DND-41 (cell line): ENCODE measurements at regions not wholly inside any gene's neighbourhood (a gene's known extent, or its start where the extent isn't known, plus 50 kb on each side); places are given as distances from the start of the nearest gene placed in this dataset.

Source experiments
- ATAC-seq: fragments of 200-7000 bp; cut with Tn5 transposase; 3 replicates; pipeline ENCODE4 v1.9.1; 2021; ENCODE audit warnings: low read depth; ENCODE audit not compliant: insufficient read depth
- DNase-seq: peaks from one replicate; pipeline ENCODE4 v3.0.0-alpha.2; 2020
- H2AFZ ChIP-seq: 2 replicates; pipeline ENCODE4 v1.6.0; 2012; ENCODE audit warnings: low read depth, low read length
- H3K27ac ChIP-seq: 2 replicates; pipeline ENCODE4 v1.5.1; 2012; ENCODE audit warnings: low read length, inconsistent platforms
- H3K27me3 ChIP-seq: fragments of 200-600 bp; sonication (generic); 2 replicates; pipeline ENCODE4 v1.6.0; 2012; ENCODE audit warnings: low read length, mild to moderate bottlenecking, inconsistent platforms; ENCODE audit not compliant: insufficient read depth, poor library complexity
- H3K36me3 ChIP-seq: 2 replicates; pipeline ENCODE4 v1.5.1; 2012; ENCODE audit warnings: low read length, inconsistent platforms; ENCODE audit not compliant: insufficient read depth
- H3K4me1 ChIP-seq: 2 replicates; pipeline ENCODE4 v1.5.1; 2012; ENCODE audit warnings: mild to moderate bottlenecking, low read length; ENCODE audit not compliant: insufficient read depth
- H3K4me2 ChIP-seq: 2 replicates; pipeline ENCODE4 v1.6.0; 2012; ENCODE audit warnings: mild to moderate bottlenecking, moderate library complexity, low read length, inconsistent platforms; ENCODE audit not compliant: insufficient read depth
- H3K4me3 ChIP-seq, 2 experiments: fragments of 200-600 bp in 1 of 2; shearing (Covaris generic) in 1 of 2; 2 replicates each; pipeline ENCODE4 v1.5.1; 2012 to 2016; ENCODE audit warnings: inconsistent platforms in 2 of 2, low read length in 2 of 2, mild to moderate bottlenecking in 2 of 2, low read depth in 1 of 2, moderate library complexity in 1 of 2
- H3K79me2 ChIP-seq: 2 replicates; pipeline ENCODE4 v1.6.0; 2012; ENCODE audit warnings: low read length, inconsistent platforms; ENCODE audit not compliant: insufficient read depth
- H3K9ac ChIP-seq: 2 replicates; pipeline ENCODE4 v1.6.0; 2012; ENCODE audit warnings: low read depth, mild to moderate bottlenecking, inconsistent platforms, low read length, moderate library complexity
- H3K9me3 ChIP-seq: 2 replicates; pipeline ENCODE4 v1.5.1; 2012; ENCODE audit warnings: low read length, moderate library complexity, mild to moderate bottlenecking, inconsistent platforms; ENCODE audit not compliant: insufficient read depth, severe bottlenecking
- H4K20me1 ChIP-seq: 2 replicates; pipeline ENCODE4 v1.6.0; 2012; ENCODE audit warnings: low read length; ENCODE audit not compliant: insufficient read depth
- CTCF ChIP-seq: IDR thresholded peaks from 2 replicates; pipeline ENCODE4 v1.5.1; 2012; ENCODE audit warnings: borderline replicate concordance, low read length, moderate library complexity, mild to moderate bottlenecking; ENCODE audit not compliant: poor library complexity, severe bottlenecking; ENCODE audit errors: extremely low read depth
- EZH2 ChIP-seq: IDR thresholded peaks from 3 replicates; pipeline ENCODE4 v1.6.1; 2012; ENCODE audit warnings: borderline replicate concordance, low read depth, mild to moderate bottlenecking, moderate library complexity, low read length, inconsistent platforms; ENCODE audit not compliant: severe bottlenecking

- Histone ChIP-seq H3K27me3 (no peaks in the 10 kb centered on the region), H3K79me2 (no peaks in the 10 kb centered on the region), H3K4me3 (no peak overlapping the region), H4K20me1 (no peaks in the 10 kb centered on the region), H3K36me3 (no peaks in the 10 kb centered on the region), H3K4me2 (no peak overlapping the region), H3K9me3 (no peaks in the 10 kb centered on the region), H2AFZ (no peak overlapping the region), H3K4me1 (no peaks in the 10 kb centered on the region), H3K9ac (no peak overlapping the region), H3K27ac (no peak overlapping the region)
- TF ChIP-seq EZH2 (no peak), CTCF (no peak)
- no peak for DNase-seq
- no peak for ATAC-seq
These were observed 177.1 kb upstream of the GALNT15 start for GRCh38 chr3:15997274-15997943.

GRCh38 chr3:15998911-15999310, 175.6 kb upstream of the GALNT15 start:
- Histone ChIP-seq H3K4me2 (no peak overlapping the region), H3K4me3 (no peak overlapping the region), H2AFZ (no peak overlapping the region), H3K27me3 (no peaks in the 10 kb centered on the region), H3K27ac (no peak overlapping the region), H3K4me1 (no peaks in the 10 kb centered on the region), H3K79me2 (no peaks in the 10 kb centered on the region), H3K9me3 (no peaks in the 10 kb centered on the region), H3K9ac (no peak overlapping the region), H4K20me1 (no peaks in the 10 kb centered on the region), H3K36me3 (no peaks in the 10 kb centered on the region)
- DNase-seq = no peak
- ATAC-seq = no peak
- no peak for TF ChIP-seq EZH2

GRCh38 chr3:16004812-16005211, 169.7 kb upstream of the GALNT15 start:
- H3K79me2 ChIP-seq = no peaks in the 10 kb centered on the region
- H3K27me3 ChIP-seq = no peaks in the 10 kb centered on the region
- H3K4me1 ChIP-seq = no peaks in the 10 kb centered on the region
- no peak for TF ChIP-seq CTCF
- no peak for TF ChIP-seq EZH2
- no peak for DNase-seq
- H3K4me2 ChIP-seq = no peak overlapping the region
- H3K36me3 ChIP-seq = no peaks in the 10 kb centered on the region
- no peak overlapping the region for H3K27ac ChIP-seq
- peaks cover 9% of the 10 kb centered on the region for H3K9me3 ChIP-seq
- H3K4me3 ChIP-seq = no peak overlapping the region
- H4K20me1 ChIP-seq = no peaks in the 10 kb centered on the region
- no peak overlapping the region for H3K9ac ChIP-seq
- no peak overlapping the region for H2AFZ ChIP-seq
- ATAC-seq = no peak

GRCh38 chr3:16011376-16011775, 163.1 kb upstream of the GALNT15 start:
- H4K20me1 ChIP-seq = no peaks in the 10 kb centered on the region
- no peak overlapping the region for H3K27ac ChIP-seq
- no peak overlapping the region for H2AFZ ChIP-seq
- no peak overlapping the region for H3K4me3 ChIP-seq
- TF ChIP-seq EZH2 (no peak), CTCF (no peak)
- ATAC-seq = no peak
- H3K27me3 ChIP-seq = no peaks in the 10 kb centered on the region
- no peaks in the 10 kb centered on the region for H3K4me1 ChIP-seq
- H3K9me3 ChIP-seq = peaks cover 9% of the 10 kb centered on the region
- no peak for DNase-seq
- H3K4me2 ChIP-seq = no peak overlapping the region
- H3K79me2 ChIP-seq = no peaks in the 10 kb centered on the region
- H3K36me3 ChIP-seq = no peaks in the 10 kb centered on the region
- no peak overlapping the region for H3K9ac ChIP-seq
